PC-9 (cell line): ENCODE measurements at regions not wholly inside any gene's neighbourhood (a gene's known extent, or its start where the extent isn't known, plus 50 kb on each side); places are given as distances from the start of the nearest gene placed in this dataset.

Experiments used
- EZH2 ChIP-seq: fragments of 200-600 bp; sonication (generic); IDR thresholded peaks from 2 replicates; pipeline ENCODE4 v1.8.0; 2017; ENCODE audit warnings: antibody characterized with exemption, low read depth
- TF ChIP-seq, protein P1 (sequence below): fragments of 200-600 bp; sonication (generic); conservative IDR thresholded peaks from 2 replicates; pipeline ENCODE4 v1.6.1; 2017; ENCODE audit warnings: mixed run types, antibody characterized with exemption, mild to moderate bottlenecking, moderate library complexity

DNA sequence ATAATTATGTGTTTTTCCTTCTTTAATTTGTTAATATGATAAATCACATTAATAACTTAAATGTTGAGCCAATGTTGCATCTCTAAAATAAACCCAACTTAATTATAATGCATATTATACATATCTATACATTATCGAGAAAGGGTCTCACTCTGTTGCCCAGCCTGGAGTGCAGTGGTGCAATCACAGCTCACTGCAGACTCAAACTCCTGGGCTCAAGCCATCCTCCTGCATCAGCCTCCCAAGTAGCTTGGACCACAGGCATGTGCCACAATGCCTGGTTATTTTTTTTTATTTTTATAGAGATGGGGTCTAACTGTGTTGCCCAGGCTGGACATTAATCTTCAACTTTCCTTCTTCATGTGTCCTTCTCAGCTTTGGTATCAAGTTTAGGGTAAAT, 98.9 kb downstream of the INHBA start:
- TF ChIP-seq, protein P1, sequence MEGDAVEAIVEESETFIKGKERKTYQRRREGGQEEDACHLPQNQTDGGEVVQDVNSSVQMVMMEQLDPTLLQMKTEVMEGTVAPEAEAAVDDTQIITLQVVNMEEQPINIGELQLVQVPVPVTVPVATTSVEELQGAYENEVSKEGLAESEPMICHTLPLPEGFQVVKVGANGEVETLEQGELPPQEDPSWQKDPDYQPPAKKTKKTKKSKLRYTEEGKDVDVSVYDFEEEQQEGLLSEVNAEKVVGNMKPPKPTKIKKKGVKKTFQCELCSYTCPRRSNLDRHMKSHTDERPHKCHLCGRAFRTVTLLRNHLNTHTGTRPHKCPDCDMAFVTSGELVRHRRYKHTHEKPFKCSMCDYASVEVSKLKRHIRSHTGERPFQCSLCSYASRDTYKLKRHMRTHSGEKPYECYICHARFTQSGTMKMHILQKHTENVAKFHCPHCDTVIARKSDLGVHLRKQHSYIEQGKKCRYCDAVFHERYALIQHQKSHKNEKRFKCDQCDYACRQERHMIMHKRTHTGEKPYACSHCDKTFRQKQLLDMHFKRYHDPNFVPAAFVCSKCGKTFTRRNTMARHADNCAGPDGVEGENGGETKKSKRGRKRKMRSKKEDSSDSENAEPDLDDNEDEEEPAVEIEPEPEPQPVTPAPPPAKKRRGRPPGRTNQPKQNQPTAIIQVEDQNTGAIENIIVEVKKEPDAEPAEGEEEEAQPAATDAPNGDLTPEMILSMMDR: no peak
- no peak for TF ChIP-seq EZH2
